GM12892 (cell line): ENCODE measurements at regions not wholly inside any gene's neighbourhood (a gene's known extent, or its start where the extent isn't known, plus 50 kb on each side); places are given as distances from the start of the nearest gene placed in this dataset.

Experiments used
- POLR2A ChIP-seq: IDR thresholded peaks from 2 replicates; pipeline ENCODE4 v1.6.1; 2011; ENCODE audit warnings: low read depth, low read length, control low read depth
- POLR2AphosphoS5 ChIP-seq: IDR thresholded peaks from 2 replicates; pipeline ENCODE4 v1.6.1; 2011; ENCODE audit warnings: low read depth, low read length, control low read depth

DNA sequence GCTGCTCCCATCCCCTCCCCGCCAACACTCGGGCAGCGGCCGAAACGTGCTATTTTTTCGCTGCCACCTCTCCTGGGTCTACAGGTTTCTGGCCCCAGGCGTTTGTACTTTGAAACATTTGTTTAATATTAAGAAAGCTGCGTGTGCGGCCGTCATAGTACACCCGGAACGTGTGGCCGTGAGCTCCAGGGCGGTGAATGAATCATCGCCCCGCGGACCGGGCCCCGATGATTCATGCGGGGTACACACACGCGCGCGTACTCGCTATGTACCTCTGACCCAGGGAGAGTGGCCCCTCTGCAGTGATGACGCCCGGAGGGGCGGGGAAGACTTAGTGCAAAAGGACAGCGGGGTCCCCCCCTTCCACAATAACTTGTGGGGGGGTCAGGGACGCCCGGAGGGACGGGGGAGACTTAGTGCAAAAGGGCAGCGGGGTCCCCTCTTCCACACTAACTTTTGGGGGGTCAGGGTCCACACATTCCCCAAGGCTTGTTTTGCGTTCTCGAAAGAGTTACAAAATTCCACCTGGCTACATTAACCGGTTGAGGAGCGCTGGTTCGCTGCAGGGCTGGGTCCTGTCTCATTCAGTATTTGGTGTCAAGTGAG, 56.5 kb upstream of the PCGF5 start:
- TF ChIP-seq POLR2A (no peak), POLR2AphosphoS5 (no peak)
